HCT116 (cell line): ENCODE measurements at regions not wholly inside any gene's neighbourhood (a gene's known extent, or its start where the extent isn't known, plus 50 kb on each side); places are given as distances from the start of the nearest gene placed in this dataset.

ENCODE experiments used
- ATAC-seq: fragments of 200-7000 bp; cut with Tn5 transposase; 2 replicates; pipeline ENCODE4 v1.9.1; 2020; ENCODE audit warnings: mild to moderate bottlenecking, moderate library complexity
- BruUV-seq: library from RNA; stranded (reverse); fragments of 400-500 nt; replicated peaks from 2 replicates; lab custom pipeline; 2021; lab: Mats Ljungman, UMichigan
- CTCF ChIA-PET: fragments of 300-600 bp; sonication (Branson Sonifier 250); formaldehyde crosslinking; loops from one replicate; lab custom pipeline; 2021; ENCODE audit warnings: antibody characterized with exemption; lab: Charles Lee
- POLR2A ChIA-PET: fragments of 300-600, 350-600 bp; sonication (Branson Sonifier 250); formaldehyde crosslinking; loops from one replicate; lab custom pipeline; 2021; ENCODE audit warnings: antibody characterized with exemption; lab: Charles Lee
- RAD21 ChIA-PET, 2 experiments: fragments of 300-600 bp; sonication (Branson Sonifier 250); formaldehyde crosslinking; loops; one replicate each; lab custom pipeline; 2023; ENCODE audit warnings: low total read pairs in 2 of 2; ENCODE audit not compliant: uncharacterized antibody in 2 of 2, unreplicated experiment in 2 of 2, low non-redundant PET in 1 of 2; lab: Charles Lee
- DNase-seq: peaks from one replicate; pipeline ENCODE4 v3.0.0-alpha.2; 2010; ENCODE audit warnings: low read depth, low spot score
- H2AFZ ChIP-seq: fragments of 200-600 bp; shearing (Covaris generic), sonication (generic); 2 replicates; pipeline ENCODE4 v1.6.1; 2017; ENCODE audit warnings: low read depth, mixed run types, mixed read lengths, antibody characterized with exemption, low read length; ENCODE audit not compliant: poor library complexity, severe bottlenecking
- H3K27ac ChIP-seq: 2 replicates; pipeline ENCODE4 v1.5.1; 2012; ENCODE audit warnings: low read depth, low read length
- H3K27me3 ChIP-seq: fragments of 200-600 bp; sonication (generic); 2 replicates; pipeline ENCODE4 v1.6.1; 2016; ENCODE audit warnings: mixed run types, low read length, mixed read lengths; ENCODE audit not compliant: insufficient read depth
- H3K36me3 ChIP-seq, 2 experiments: fragments of 200-500 bp in 1 of 2; fragments of 200-600 bp in 1 of 2; sonication (Bioruptor generic) in 1 of 2; sonication (generic) in 1 of 2; 2 replicates each; pipeline versions ENCODE4 v1.5.1 to v1.6.1; 2014 to 2016; ENCODE audit warnings: low read length in 2 of 2, inconsistent platforms in 1 of 2, mixed read lengths in 1 of 2, mixed run types in 1 of 2; ENCODE audit not compliant: insufficient read depth in 2 of 2, control insufficient read depth in 1 of 2
- H3K4me1 ChIP-seq, 2 experiments: fragments of 200-600 bp in 1 of 2; sonication (generic) in 1 of 2; 2 replicates each; pipeline versions ENCODE4 v1.5.1 to v1.6.1; 2012 to 2017; ENCODE audit warnings: low read length in 2 of 2, inconsistent platforms in 1 of 2, mild to moderate bottlenecking in 1 of 2, mixed read lengths in 1 of 2, mixed run types in 1 of 2, moderate library complexity in 1 of 2; ENCODE audit not compliant: insufficient read depth in 2 of 2, control insufficient read depth in 1 of 2
- H3K4me2 ChIP-seq: fragments of 200-600 bp; sonication (generic); 2 replicates; pipeline ENCODE4 v1.6.1; 2017; ENCODE audit warnings: mixed run types, low read length, mixed read lengths
- H3K4me3 ChIP-seq, 2 experiments: fragments of 200-600 bp in 1 of 2; sonication (generic) in 1 of 2; replicated peaks in 1 of 2; 2 replicates each; pipeline ENCODE4 v1.5.1; 2011 to 2016; ENCODE audit warnings: low read length in 2 of 2, control low read depth in 1 of 2, low read depth in 1 of 2, mild to moderate bottlenecking in 1 of 2, mixed read lengths in 1 of 2, mixed run types in 1 of 2
- H3K79me2 ChIP-seq: fragments of 200-600 bp; sonication (generic); 2 replicates; pipeline ENCODE4 v1.6.1; 2017; ENCODE audit warnings: mild to moderate bottlenecking, mixed run types, low read length, moderate library complexity, mixed read lengths; ENCODE audit not compliant: insufficient read depth
- H3K9ac ChIP-seq: fragments of 200-600 bp; sonication (generic); 2 replicates; pipeline ENCODE4 v1.6.1; 2016; ENCODE audit warnings: low read length, mixed read lengths
- H3K9me2 ChIP-seq: fragments of 200-600 bp; sonication (generic), shearing (Covaris generic); 2 replicates; pipeline ENCODE4 v1.6.1; 2017; ENCODE audit warnings: mixed run types, mild to moderate bottlenecking, moderate library complexity; ENCODE audit not compliant: insufficient read depth
- H3K9me3 ChIP-seq, 2 experiments: fragments of 200-500 bp in 1 of 2; fragments of 200-600 bp in 1 of 2; sonication (Bioruptor generic) in 1 of 2; sonication (generic) in 1 of 2; 2 replicates each; pipeline ENCODE4 v1.6.1; 2014 to 2017; ENCODE audit warnings: low read length in 2 of 2, mixed read lengths in 2 of 2, inconsistent platforms in 1 of 2, low read depth in 1 of 2, mild to moderate bottlenecking in 1 of 2, mixed run types in 1 of 2, moderate library complexity in 1 of 2; ENCODE audit not compliant: control insufficient read depth in 1 of 2, insufficient read depth in 1 of 2
- H4K20me1 ChIP-seq: fragments of 200-600 bp; sonication (generic), shearing (Covaris generic); 2 replicates; pipeline ENCODE4 v1.6.1; 2017; ENCODE audit warnings: mixed run types, mild to moderate bottlenecking, moderate library complexity; ENCODE audit not compliant: insufficient read depth
- ELF1 ChIP-seq: IDR thresholded peaks from 2 replicates; pipeline ENCODE4 v1.6.1; 2012; ENCODE audit warnings: low read depth, borderline replicate concordance
- EZH2 ChIP-seq: fragments of 200-600 bp; sonication (generic); IDR thresholded peaks from 2 replicates; pipeline ENCODE4 v1.6.1; 2017; ENCODE audit warnings: antibody characterized with exemption, mixed run types
- MAX ChIP-seq: IDR thresholded peaks from 2 replicates; pipeline ENCODE4 v1.6.1; 2012
- POLR2AphosphoS5 ChIP-seq: IDR thresholded peaks from 2 replicates; pipeline ENCODE4 v1.6.1; 2011; ENCODE audit warnings: mild to moderate bottlenecking, low read depth, low read length, moderate library complexity
- TCF7L2 ChIP-seq: IDR thresholded peaks from 2 replicates; pipeline ENCODE4 v1.7.0; 2011; ENCODE audit warnings: borderline replicate concordance, inconsistent platforms; ENCODE audit not compliant: insufficient read depth, insufficient read length; ENCODE audit errors: extremely low read depth
- YY1 ChIP-seq: IDR thresholded peaks from 2 replicates; pipeline ENCODE4 v1.6.1; 2011; ENCODE audit warnings: low read length, low read depth, moderate library complexity, mild to moderate bottlenecking; ENCODE audit not compliant: insufficient replicate concordance; ENCODE audit errors: extremely low read depth
- ZBTB33 ChIP-seq: IDR thresholded peaks from 2 replicates; pipeline ENCODE4 v1.6.1; 2011; ENCODE audit warnings: mild to moderate bottlenecking, low read length, moderate library complexity; ENCODE audit not compliant: insufficient replicate concordance; ENCODE audit errors: extremely low read depth
- intact Hi-C: fragments of 100-400 bp; cut with micrococcal nuclease; formaldehyde crosslinking; loops from 2 replicates; pipeline ENCODE4 v1.10.0; 2022

GRCh38 chr6:84280030-84280429 is 52.6 kb upstream of the CEP162 start:
- H3K79me2 ChIP-seq, result no peaks in the 10 kb centered on the region
- RAD21 ChIA-PET, result no interaction called here
- CTCF ChIA-PET, result no interaction called here
- no peak overlapping the region for H3K4me2 ChIP-seq
- H3K9me2 ChIP-seq, result no peaks in the 10 kb centered on the region
- TF ChIP-seq ZBTB33 (no peak), YY1 (no peak), ELF1 (no peak), EZH2 (no peak), POLR2AphosphoS5 (no peak), TCF7L2 (no peak), MAX (no peak)
- POLR2A ChIA-PET, result no interaction called here
- no peak overlapping the region for H2AFZ ChIP-seq
- no peak overlapping the region for H3K9ac ChIP-seq
- no peak overlapping the region for H3K27ac ChIP-seq
- intact Hi-C loops, result no loop called here
- peaks cover 16% of the 10 kb centered on the region; the same call in 1 of the 2 replicates for H3K27me3 ChIP-seq
- H4K20me1 ChIP-seq, result no peaks in the 10 kb centered on the region
- ATAC-seq, result no peak
- H3K4me1 ChIP-seq, result no peaks in the 10 kb centered on the region
- no peaks in the 10 kb centered on the region for H3K9me3 ChIP-seq
- BruUV-seq, result no TSS peak
- no peak overlapping the region for H3K4me3 ChIP-seq
- no peak for DNase-seq
- H3K36me3 ChIP-seq, result no peaks in the 10 kb centered on the region
